ENCODE measurements at regions not wholly inside any gene's neighbourhood (a gene's known extent, or its start where the extent isn't known, plus 50 kb on each side); places are given as distances from the start of the nearest gene placed in this dataset.

GRCh38 chr4:120139392-120139791, 72.7 kb upstream of the MAD2L1 start:
- H4K20me1 ChIP-seq (ENCODE audit: low read depth, low read length): no peaks in the 10 kb centered on the region
- no peak overlapping the region for H2AFZ ChIP-seq (ENCODE audit: low read depth, low read length, severe bottlenecking)
- H3K4me3 ChIP-seq (ENCODE audit: insufficient read depth, low read length, poor library complexity, severe bottlenecking): no peak overlapping the region
- H3K27ac ChIP-seq (ENCODE audit: low read depth, low read length): no peak overlapping the region
- no peaks in the 10 kb centered on the region for H3K9me3 ChIP-seq (ENCODE audit: insufficient read depth, low read length)
- no peaks in the 10 kb centered on the region for H3K36me3 ChIP-seq (ENCODE audit: low read length)
- no peaks in the 10 kb centered on the region for H3F3A ChIP-seq (ENCODE audit: insufficient read depth)
- H3K4me2 ChIP-seq (ENCODE audit: low read depth, low read length, poor library complexity, severe bottlenecking): no peak overlapping the region
- H3K9me2 ChIP-seq (replicated peaks; ENCODE audit: insufficient read depth, low read length): no peaks in the 10 kb centered on the region
- no peaks in the 10 kb centered on the region for H3K79me2 ChIP-seq (ENCODE audit: insufficient read depth, low read length)
- TF ChIP-seq CTCF (IDR thresholded peaks at IDR 0.05; ENCODE audit: insufficient read depth, low read length, poor library complexity, severe bottlenecking) (no peak), EZH2phosphoT487 (conservative IDR thresholded peaks at IDR 0.05; ENCODE audit: low read length) (no peak)
- H3K9ac ChIP-seq (ENCODE audit: low read length): no peak overlapping the region
- no peaks in the 10 kb centered on the region for H3K27me3 ChIP-seq (ENCODE audit: low read length)

- Histone ChIP-seq H4K20me1 (ENCODE audit: low read depth, low read length) (no peaks in the 10 kb centered on the region), H3F3A (ENCODE audit: insufficient read depth) (peaks cover 17% of the 10 kb centered on the region; the same call in 1 of the 2 replicates), H3K9me2 (replicated peaks; ENCODE audit: insufficient read depth, low read length) (no peaks in the 10 kb centered on the region), H3K4me2 (ENCODE audit: low read depth, low read length, poor library complexity, severe bottlenecking) (peak overlapping the region; percentile 61), H2AFZ (ENCODE audit: low read depth, low read length, severe bottlenecking) (peak overlapping the region; percentile 94), H3K4me3 (ENCODE audit: insufficient read depth, low read length, poor library complexity, severe bottlenecking) (no peak overlapping the region), H3K27me3 (ENCODE audit: low read length) (no peaks in the 10 kb centered on the region), H3K79me2 (ENCODE audit: insufficient read depth, low read length) (no peaks in the 10 kb centered on the region), H3K27ac (ENCODE audit: low read depth, low read length) (peak overlapping the region; percentile 96), H3K36me3 (ENCODE audit: low read length) (no peaks in the 10 kb centered on the region), H3K9ac (ENCODE audit: low read length) (peak overlapping the region; percentile 42; the same call in 1 of the 2 replicates), H3K9me3 (ENCODE audit: insufficient read depth, low read length) (no peaks in the 10 kb centered on the region)
- no peak for TF ChIP-seq CTCF (IDR thresholded peaks at IDR 0.05; ENCODE audit: insufficient read depth, low read length, poor library complexity, severe bottlenecking)
- no peak for TF ChIP-seq EZH2phosphoT487 (conservative IDR thresholded peaks at IDR 0.05; ENCODE audit: low read length)
Observed at GRCh38 chr4:120132935-120133334, 66.3 kb upstream of the MAD2L1 start.

- no peak overlapping the region for H3K9ac ChIP-seq (ENCODE audit: low read length)
- H3K36me3 ChIP-seq (ENCODE audit: low read length): no peaks in the 10 kb centered on the region
- H3K79me2 ChIP-seq (ENCODE audit: insufficient read depth, low read length): no peaks in the 10 kb centered on the region
- peaks cover 17% of the 10 kb centered on the region; the same call in 1 of the 2 replicates for H3F3A ChIP-seq (ENCODE audit: insufficient read depth)
- H4K20me1 ChIP-seq (ENCODE audit: low read depth, low read length): no peaks in the 10 kb centered on the region
- no peaks in the 10 kb centered on the region for H3K9me2 ChIP-seq (replicated peaks; ENCODE audit: insufficient read depth, low read length)
- no peaks in the 10 kb centered on the region for H3K27me3 ChIP-seq (ENCODE audit: low read length)
- peak overlapping the region; percentile 61 for H3K4me2 ChIP-seq (ENCODE audit: low read depth, low read length, poor library complexity, severe bottlenecking)
- no peaks in the 10 kb centered on the region for H3K9me3 ChIP-seq (ENCODE audit: insufficient read depth, low read length)
- no peak overlapping the region for H2AFZ ChIP-seq (ENCODE audit: low read depth, low read length, severe bottlenecking)
- H3K4me3 ChIP-seq (ENCODE audit: insufficient read depth, low read length, poor library complexity, severe bottlenecking): no peak overlapping the region
- peak overlapping the region; percentile 96 for H3K27ac ChIP-seq (ENCODE audit: low read depth, low read length)
- no peak for TF ChIP-seq CTCF (IDR thresholded peaks at IDR 0.05; ENCODE audit: insufficient read depth, low read length, poor library complexity, severe bottlenecking)
- TF ChIP-seq EZH2phosphoT487 (conservative IDR thresholded peaks at IDR 0.05; ENCODE audit: low read length): no peak
Observed at GRCh38 chr4:120130786-120131185, 64.1 kb upstream of the MAD2L1 start.
